Ishikawa (cell line): ENCODE measurements at regions not wholly inside any gene's neighbourhood (a gene's known extent, or its start where the extent isn't known, plus 50 kb on each side); places are given as distances from the start of the nearest gene placed in this dataset.

ENCODE experiments used
- CEBPB ChIP-seq: IDR thresholded peaks from 2 replicates; pipeline ENCODE4 v1.6.1; 2012
- CREB1 ChIP-seq: IDR thresholded peaks from 2 replicates; pipeline ENCODE4 v1.6.1; 2012; ENCODE audit warnings: low read depth
- EGR1 ChIP-seq: IDR thresholded peaks from 2 replicates; pipeline ENCODE4 v1.6.1; 2012
- EP300 ChIP-seq: IDR thresholded peaks from 2 replicates; pipeline ENCODE4 v1.6.1; 2012; ENCODE audit warnings: borderline replicate concordance
- FOXM1 ChIP-seq: IDR thresholded peaks from 2 replicates; pipeline ENCODE4 v1.6.1; 2012; ENCODE audit warnings: low read depth, borderline replicate concordance
- MAX ChIP-seq: IDR thresholded peaks from 2 replicates; pipeline ENCODE4 v1.6.1; 2012
- NFIC ChIP-seq: IDR thresholded peaks from 2 replicates; pipeline ENCODE4 v1.6.1; 2012
- RAD21 ChIP-seq: IDR thresholded peaks from 2 replicates; pipeline ENCODE4 v1.6.1; 2012; ENCODE audit warnings: low read depth
- REST ChIP-seq: IDR thresholded peaks from 2 replicates; pipeline ENCODE4 v1.6.1; 2012; ENCODE audit warnings: low read depth, mild to moderate bottlenecking
- TAF1 ChIP-seq: IDR thresholded peaks from 2 replicates; pipeline ENCODE4 v1.6.1; 2012; ENCODE audit warnings: low read depth, mild to moderate bottlenecking
- TCF12 ChIP-seq: IDR thresholded peaks from 2 replicates; pipeline ENCODE4 v1.6.1; 2012; ENCODE audit warnings: low read depth
- TEAD4 ChIP-seq: IDR thresholded peaks from 2 replicates; pipeline ENCODE4 v1.6.1; 2012
- USF1 ChIP-seq: IDR thresholded peaks from 2 replicates; pipeline ENCODE4 v1.6.1; 2012
- YY1 ChIP-seq: IDR thresholded peaks from 2 replicates; pipeline ENCODE4 v1.6.1; 2012; ENCODE audit warnings: low read depth
- ZBTB7A ChIP-seq: IDR thresholded peaks from 2 replicates; pipeline ENCODE4 v1.6.1; 2012; ENCODE audit warnings: low read depth

DNA sequence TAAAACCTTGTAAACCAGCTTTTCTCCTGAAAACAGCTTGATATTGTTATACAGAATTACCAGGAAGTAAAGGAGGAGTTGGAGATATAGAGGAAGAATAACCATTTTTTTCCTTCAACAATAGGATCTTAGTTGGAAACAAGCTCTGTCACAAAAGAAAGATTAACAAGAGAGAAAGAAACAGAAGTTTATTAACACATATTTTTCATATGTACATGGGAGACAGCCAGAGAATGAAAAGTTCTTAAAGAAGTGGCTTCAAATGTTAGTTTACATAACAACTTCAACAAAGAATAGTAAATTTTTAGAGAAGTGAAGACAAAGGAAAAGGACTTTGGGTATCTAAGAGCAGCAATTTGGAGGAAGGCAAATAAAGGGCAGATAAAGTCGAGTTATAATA, 94.9 kb upstream of the ANKRD50 start:
- no peak for TF ChIP-seq CEBPB
- no peak for TF ChIP-seq MAX
- no peak for TF ChIP-seq TEAD4
- no peak for TF ChIP-seq YY1
- TF ChIP-seq NFIC: no peak
- no peak for TF ChIP-seq EGR1
- no peak for TF ChIP-seq RAD21
- no peak for TF ChIP-seq USF1
- TF ChIP-seq CREB1: no peak
- TF ChIP-seq TAF1: no peak

DNA sequence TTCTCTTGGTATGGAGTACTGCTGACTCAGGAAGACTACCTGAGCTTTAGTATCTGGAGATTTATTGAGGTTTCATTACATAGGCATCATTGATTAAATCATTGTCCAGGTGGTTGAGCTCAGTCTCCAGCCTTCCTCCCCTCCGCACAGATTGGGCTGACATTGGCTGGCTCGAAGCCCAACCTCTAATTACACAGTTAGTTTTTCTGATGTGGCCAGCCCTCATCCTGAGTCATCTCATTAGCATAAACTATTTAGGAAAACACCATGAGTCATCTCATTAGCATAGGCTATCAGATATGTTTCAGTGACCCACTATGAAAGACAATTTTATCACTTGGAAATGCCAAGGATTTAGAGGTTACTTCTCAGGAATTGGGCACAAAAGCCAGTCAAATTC, 93.9 kb upstream of the ANKRD50 start:
- TF ChIP-seq MAX: no peak
- TF ChIP-seq USF1: no peak
- no peak for TF ChIP-seq CREB1
- TF ChIP-seq NFIC: no peak
- TF ChIP-seq TCF12: no peak
- no peak for TF ChIP-seq CEBPB
- no peak for TF ChIP-seq EGR1
- no peak for TF ChIP-seq EP300
- TF ChIP-seq YY1: no peak
- no peak for TF ChIP-seq TEAD4
- TF ChIP-seq ZBTB7A: no peak

DNA sequence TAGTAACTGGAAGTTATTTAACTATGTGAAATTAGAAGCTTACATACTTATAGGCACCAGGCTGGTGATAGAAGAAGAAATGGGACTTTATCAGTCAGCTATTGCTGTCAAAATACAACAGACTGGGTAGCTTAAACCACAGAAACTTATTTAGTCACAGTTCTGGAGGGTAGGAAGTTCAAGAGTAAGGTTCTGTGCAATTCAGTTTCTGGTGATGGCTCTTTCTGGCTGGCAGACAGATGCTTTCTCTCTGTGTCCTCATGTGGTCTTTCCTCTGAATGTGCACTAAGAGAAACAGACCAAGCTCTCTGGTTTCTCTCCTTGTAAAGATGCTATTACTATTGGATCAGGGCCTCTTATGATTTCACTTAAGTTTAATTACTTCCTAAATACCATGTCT, 92.1 kb upstream of the ANKRD50 start:
- TF ChIP-seq TCF12 (no peak), REST (no peak)

GRCh38 chr4:124804041-124804440, 91.5 kb upstream of the ANKRD50 start:
- no peak for TF ChIP-seq TAF1

- no peak for TF ChIP-seq YY1
- no peak for TF ChIP-seq TAF1
- TF ChIP-seq REST: no peak
- TF ChIP-seq EP300: no peak
- TF ChIP-seq USF1: no peak
- TF ChIP-seq TEAD4: no peak
- no peak for TF ChIP-seq EGR1
- no peak for TF ChIP-seq CEBPB
- TF ChIP-seq RAD21: no peak
These were observed 91.1 kb upstream of the ANKRD50 start for GRCh38 chr4:124803641-124804040.

GRCh38 chr4:124803026-124803425, 90.5 kb upstream of the ANKRD50 start:
- TF ChIP-seq MAX (no peak), TEAD4 (no peak), NFIC (no peak), CEBPB (no peak), TAF1 (no peak), EP300 (no peak), FOXM1 (no peak), EGR1 (no peak)

GRCh38 chr4:124797223-124797622, 84.7 kb upstream of the ANKRD50 start:
- TF ChIP-seq FOXM1 (no peak), RAD21 (no peak), MAX (no peak), TEAD4 (no peak), CEBPB (no peak), USF1 (no peak), NFIC (no peak), TAF1 (no peak), EP300 (no peak), ZBTB7A (no peak), CREB1 (no peak), REST (no peak), YY1 (no peak), TCF12 (no peak), EGR1 (no peak)
